ENCODE measurements at regions not wholly inside any gene's neighbourhood (a gene's known extent, or its start where the extent isn't known, plus 50 kb on each side); places are given as distances from the start of the nearest gene placed in this dataset.

- no peaks in the 10 kb centered on the region for H3F3A ChIP-seq (ENCODE audit: control insufficient read depth, insufficient read depth)
- no peak overlapping the region for H3K27ac ChIP-seq (ENCODE audit: low read depth, low read length)
- TF ChIP-seq, protein P1, sequence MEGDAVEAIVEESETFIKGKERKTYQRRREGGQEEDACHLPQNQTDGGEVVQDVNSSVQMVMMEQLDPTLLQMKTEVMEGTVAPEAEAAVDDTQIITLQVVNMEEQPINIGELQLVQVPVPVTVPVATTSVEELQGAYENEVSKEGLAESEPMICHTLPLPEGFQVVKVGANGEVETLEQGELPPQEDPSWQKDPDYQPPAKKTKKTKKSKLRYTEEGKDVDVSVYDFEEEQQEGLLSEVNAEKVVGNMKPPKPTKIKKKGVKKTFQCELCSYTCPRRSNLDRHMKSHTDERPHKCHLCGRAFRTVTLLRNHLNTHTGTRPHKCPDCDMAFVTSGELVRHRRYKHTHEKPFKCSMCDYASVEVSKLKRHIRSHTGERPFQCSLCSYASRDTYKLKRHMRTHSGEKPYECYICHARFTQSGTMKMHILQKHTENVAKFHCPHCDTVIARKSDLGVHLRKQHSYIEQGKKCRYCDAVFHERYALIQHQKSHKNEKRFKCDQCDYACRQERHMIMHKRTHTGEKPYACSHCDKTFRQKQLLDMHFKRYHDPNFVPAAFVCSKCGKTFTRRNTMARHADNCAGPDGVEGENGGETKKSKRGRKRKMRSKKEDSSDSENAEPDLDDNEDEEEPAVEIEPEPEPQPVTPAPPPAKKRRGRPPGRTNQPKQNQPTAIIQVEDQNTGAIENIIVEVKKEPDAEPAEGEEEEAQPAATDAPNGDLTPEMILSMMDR (IDR thresholded peaks at IDR 0.05; ENCODE audit: low read depth, low read length, poor library complexity, severe bottlenecking), result no peak
Observed at GRCh38 chr12:61385771-61386170, 874.4 kb upstream of the USP15 start.

DNA sequence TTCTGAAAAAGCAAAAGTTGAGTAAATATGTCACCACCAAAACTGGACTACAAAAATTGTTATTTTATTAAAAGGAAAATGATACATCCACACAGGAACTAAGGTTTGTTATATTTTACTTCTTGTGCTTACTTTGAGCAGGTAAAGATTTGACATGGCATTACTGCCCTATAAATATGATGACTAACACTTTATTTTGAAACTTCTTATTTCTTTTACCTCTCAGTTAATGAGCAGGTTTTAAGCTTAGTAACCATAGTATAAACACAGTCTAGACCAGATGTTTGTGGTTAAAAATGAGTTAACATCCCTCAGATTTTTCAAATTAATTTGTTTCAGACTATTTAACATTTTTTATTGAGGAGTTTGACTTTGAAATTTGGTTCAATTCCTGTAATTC is 862.5 kb upstream of the USP15 start:
- Histone ChIP-seq H3K27ac (ENCODE audit: low read depth, low read length) (no peak overlapping the region), H3K79me2 (ENCODE audit: control insufficient read depth, low read length) (no peaks in the 10 kb centered on the region), H3K4me3 (ENCODE audit: low read length) (no peak overlapping the region), H4K20me1 (ENCODE audit: control insufficient read depth, insufficient read depth, low read depth, low read length) (no peaks in the 10 kb centered on the region), H3K36me3 (ENCODE audit: control insufficient read depth, low read length) (no peaks in the 10 kb centered on the region), H3K27me3 (ENCODE audit: control insufficient read depth, low read length) (no peaks in the 10 kb centered on the region), H3K4me2 (ENCODE audit: low read length) (no peak overlapping the region), H3K9me2 (replicated peaks; ENCODE audit: control insufficient read depth, low read length) (no peaks in the 10 kb centered on the region), H3K9me3 (ENCODE audit: control insufficient read depth, insufficient read depth, low read length) (no peaks in the 10 kb centered on the region), H3K4me1 (ENCODE audit: control insufficient read depth, low read length) (no peaks in the 10 kb centered on the region), H3F3A (ENCODE audit: control insufficient read depth, insufficient read depth) (no peaks in the 10 kb centered on the region)
- no peak for TF ChIP-seq EZH2phosphoT487 (IDR thresholded peaks at IDR 0.05; ENCODE audit: borderline replicate concordance, low read length)
- TF ChIP-seq, protein P1 (IDR thresholded peaks at IDR 0.05; ENCODE audit: low read depth, low read length, poor library complexity, severe bottlenecking), result no peak

More at GRCh38 chr12:61385771-61386170, 874.4 kb upstream of the USP15 start:
- Histone ChIP-seq H3K9me2 (replicated peaks; ENCODE audit: control insufficient read depth, low read length) (no peaks in the 10 kb centered on the region), H3K79me2 (ENCODE audit: control insufficient read depth, low read length) (no peaks in the 10 kb centered on the region), H3K4me1 (ENCODE audit: control insufficient read depth, low read length) (no peaks in the 10 kb centered on the region), H3K36me3 (ENCODE audit: control insufficient read depth, low read length) (no peaks in the 10 kb centered on the region), H3K4me3 (ENCODE audit: low read length) (no peak overlapping the region), H4K20me1 (ENCODE audit: control insufficient read depth, insufficient read depth, low read depth, low read length) (no peaks in the 10 kb centered on the region), H3K27me3 (ENCODE audit: control insufficient read depth, low read length) (no peaks in the 10 kb centered on the region), H3K9me3 (ENCODE audit: control insufficient read depth, insufficient read depth, low read length) (no peaks in the 10 kb centered on the region), H3K4me2 (ENCODE audit: low read length) (no peak overlapping the region)

DNA sequence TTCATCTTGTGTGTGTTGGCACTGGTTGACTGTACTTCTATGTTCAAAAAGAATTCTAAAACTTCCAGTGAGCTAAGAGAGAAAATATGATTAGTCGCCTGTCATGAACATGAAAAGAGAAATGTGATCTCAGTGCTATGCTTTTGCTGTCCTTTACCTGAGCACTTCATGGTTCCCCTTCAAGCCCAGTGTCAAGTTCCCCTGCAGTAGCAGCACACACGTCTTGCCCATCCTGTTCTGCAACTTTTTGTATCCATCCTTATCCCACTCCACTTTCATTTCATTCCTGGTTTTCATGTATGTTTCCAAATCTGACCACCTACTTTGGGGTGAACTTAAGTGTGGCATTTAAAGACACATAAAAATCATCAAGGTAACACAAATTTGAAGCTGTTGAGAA is 848.0 kb upstream of the USP15 start:
- H3K27me3 ChIP-seq (ENCODE audit: control insufficient read depth, low read length), result no peaks in the 10 kb centered on the region
- no peaks in the 10 kb centered on the region for H3K9me3 ChIP-seq (ENCODE audit: control insufficient read depth, insufficient read depth, low read length)
- H3K4me2 ChIP-seq (ENCODE audit: low read length), result no peak overlapping the region
- H3K4me3 ChIP-seq (ENCODE audit: low read length), result no peak overlapping the region
- H3K9me2 ChIP-seq (replicated peaks; ENCODE audit: control insufficient read depth, low read length), result no peaks in the 10 kb centered on the region
- H3K79me2 ChIP-seq (ENCODE audit: control insufficient read depth, low read length), result no peaks in the 10 kb centered on the region
- TF ChIP-seq, protein P1 (IDR thresholded peaks at IDR 0.05; ENCODE audit: low read depth, low read length, poor library complexity, severe bottlenecking), result no peak
- TF ChIP-seq EZH2phosphoT487 (IDR thresholded peaks at IDR 0.05; ENCODE audit: borderline replicate concordance, low read length), result no peak
- H4K20me1 ChIP-seq (ENCODE audit: control insufficient read depth, insufficient read depth, low read depth, low read length), result no peaks in the 10 kb centered on the region
- H3K27ac ChIP-seq (ENCODE audit: low read depth, low read length), result no peak overlapping the region
- H3K4me1 ChIP-seq (ENCODE audit: control insufficient read depth, low read length), result no peaks in the 10 kb centered on the region
- no peaks in the 10 kb centered on the region for H3K36me3 ChIP-seq (ENCODE audit: control insufficient read depth, low read length)
- H3F3A ChIP-seq (ENCODE audit: control insufficient read depth, insufficient read depth), result no peaks in the 10 kb centered on the region

DNA sequence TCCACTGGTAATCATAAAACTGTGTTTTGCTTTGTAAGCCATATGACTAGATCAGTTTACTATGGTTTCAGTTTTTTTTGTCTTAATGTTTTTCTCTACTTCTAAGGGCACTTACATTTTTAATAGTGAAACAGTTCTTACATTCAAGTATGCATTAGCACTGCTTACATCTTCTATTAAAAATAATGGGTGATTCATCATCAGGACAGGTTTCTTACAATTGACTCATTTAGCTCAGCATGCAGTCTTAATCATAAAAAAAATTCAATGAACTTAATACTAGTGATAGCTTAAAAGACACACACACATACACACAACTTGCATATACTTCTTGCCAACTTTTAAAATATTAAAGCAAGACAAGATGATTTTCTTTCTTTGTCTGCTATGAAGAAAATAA is 845.7 kb upstream of the USP15 start:
- no peaks in the 10 kb centered on the region for H3K79me2 ChIP-seq (ENCODE audit: control insufficient read depth, low read length)

More for the DNA sequence above, 845.7 kb upstream of the USP15 start:
- Histone ChIP-seq H3K9me3 (ENCODE audit: control insufficient read depth, insufficient read depth, low read length) (no peaks in the 10 kb centered on the region), H3F3A (ENCODE audit: control insufficient read depth, insufficient read depth) (no peaks in the 10 kb centered on the region), H3K4me3 (ENCODE audit: low read length) (no peak overlapping the region), H3K9me2 (replicated peaks; ENCODE audit: control insufficient read depth, low read length) (no peaks in the 10 kb centered on the region), H3K4me2 (ENCODE audit: low read length) (no peak overlapping the region), H3K36me3 (ENCODE audit: control insufficient read depth, low read length) (no peaks in the 10 kb centered on the region), H3K4me1 (ENCODE audit: control insufficient read depth, low read length) (no peaks in the 10 kb centered on the region), H4K20me1 (ENCODE audit: control insufficient read depth, insufficient read depth, low read depth, low read length) (no peaks in the 10 kb centered on the region), H3K27me3 (ENCODE audit: control insufficient read depth, low read length) (no peaks in the 10 kb centered on the region), H3K27ac (ENCODE audit: low read depth, low read length) (no peak overlapping the region)
- TF ChIP-seq, protein P1 (IDR thresholded peaks at IDR 0.05; ENCODE audit: low read depth, low read length, poor library complexity, severe bottlenecking), result no peak
- no peak for TF ChIP-seq EZH2phosphoT487 (IDR thresholded peaks at IDR 0.05; ENCODE audit: borderline replicate concordance, low read length)

Data from DOHH2 (cell line).